Body of pancreas (tissue), 4 donors: ENCODE measurements at regions not wholly inside any gene's neighbourhood (a gene's known extent, or its start where the extent isn't known, plus 50 kb on each side); places are given as distances from the start of the nearest gene placed in this dataset.

ENCODE experiments used
- ATAC-seq: fragments of 150-250 bp; one replicate; pipeline ENCODE4 v1.9.1; 2016
- DNase-seq, 4 donors: peaks; one replicate each; pipeline ENCODE4 v3.0.0-alpha.2; 2019
- H3K27ac ChIP-seq, 4 donors: fragments of 200-600 bp; sonication (generic); 1 replicate in 3 of 4; 2 replicates in 1 of 4; pipeline versions ENCODE4 v1.5.1 to v1.6.1; 2016 to 2019; ENCODE audit warnings: mild to moderate bottlenecking in 1 of 4, mixed read lengths in 1 of 4, moderate library complexity in 1 of 4
- H3K27me3 ChIP-seq, 2 donors: fragments of 200-600 bp; sonication (generic); one replicate each; pipeline ENCODE4 v1.6.0; 2016; ENCODE audit warnings: mild to moderate bottlenecking in 1 of 2
- H3K36me3 ChIP-seq, 2 donors: fragments of 200-600 bp; sonication (generic); replicated peaks in 1 of 2; 2 replicates each; pipeline ENCODE4 v1.5.1; 2016; ENCODE audit warnings: low read depth in 2 of 2; ENCODE audit not compliant: insufficient read depth in 1 of 2
- H3K4me1 ChIP-seq: fragments of 200-600 bp; sonication (generic); one replicate; pipeline ENCODE4 v1.6.0; 2016
- H3K4me3 ChIP-seq, 2 donors: fragments of 200-600 bp; sonication (generic); 1 replicate in 1 of 2; 2 replicates in 1 of 2; pipeline ENCODE4 v1.5.1; 2016 to 2019
- H3K9me3 ChIP-seq, 3 donors: fragments of 200-600 bp; sonication (generic); 1 replicate in 2 of 3; 2 replicates in 1 of 3; pipeline ENCODE4 v1.5.1; 2016
- POLR2A ChIP-seq, 3 donors: fragments of 450-650 bp; IDR thresholded peaks; one replicate each; pipeline ENCODE4 v1.6.1; 2016; ENCODE audit warnings: antibody characterized with exemption in 3 of 3, mild to moderate bottlenecking in 2 of 3
- WGBS, 2 donors: methylation state at CpG; one replicate each; pipeline ENCODE4 v1.1.5; 2017; 5-methylcytosine and 5-hydroxymethylcytosine counted together
- intact Hi-C: fragments of 100-400 bp; cut with DNase I; formaldehyde crosslinking; loops from one replicate; pipeline ENCODE4 v1.15.1; 2023
- TF ChIP-seq, protein P1 (sequence below), 7 experiments: fragments of 450-650 bp in 4 of 7; fragments of 200-600 bp in 3 of 7; sonication (generic) in 3 of 7; IDR thresholded peaks; one replicate each; pipeline ENCODE4 v1.5.1; 2016 to 2019; ENCODE audit warnings: antibody characterized with exemption in 7 of 7

DNA sequence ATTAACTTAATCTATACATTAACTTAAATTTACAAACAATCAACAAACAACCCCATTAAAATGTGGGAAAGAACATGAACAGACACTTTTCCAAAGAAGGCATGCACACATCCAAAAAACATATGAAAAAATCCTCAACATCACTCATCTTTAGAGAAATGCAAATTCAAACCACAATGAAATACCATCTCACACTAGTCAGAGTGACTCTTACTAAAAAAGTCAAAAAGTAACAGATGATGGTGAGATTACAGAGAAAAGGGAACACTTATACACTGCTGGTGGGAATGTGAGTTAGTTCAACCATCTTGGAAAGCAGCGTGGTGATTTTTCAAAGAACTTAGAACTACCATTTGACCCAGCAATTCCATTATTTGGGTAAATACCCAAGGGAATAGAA lies 759.2 kb upstream of the SLITRK1 start:
- H3K4me3 ChIP-seq, result no peak overlapping the region
- 90 to 96% methylated on average over 1 of the region's 1 CpG for WGBS, 2 donors
- TF ChIP-seq, protein P1, sequence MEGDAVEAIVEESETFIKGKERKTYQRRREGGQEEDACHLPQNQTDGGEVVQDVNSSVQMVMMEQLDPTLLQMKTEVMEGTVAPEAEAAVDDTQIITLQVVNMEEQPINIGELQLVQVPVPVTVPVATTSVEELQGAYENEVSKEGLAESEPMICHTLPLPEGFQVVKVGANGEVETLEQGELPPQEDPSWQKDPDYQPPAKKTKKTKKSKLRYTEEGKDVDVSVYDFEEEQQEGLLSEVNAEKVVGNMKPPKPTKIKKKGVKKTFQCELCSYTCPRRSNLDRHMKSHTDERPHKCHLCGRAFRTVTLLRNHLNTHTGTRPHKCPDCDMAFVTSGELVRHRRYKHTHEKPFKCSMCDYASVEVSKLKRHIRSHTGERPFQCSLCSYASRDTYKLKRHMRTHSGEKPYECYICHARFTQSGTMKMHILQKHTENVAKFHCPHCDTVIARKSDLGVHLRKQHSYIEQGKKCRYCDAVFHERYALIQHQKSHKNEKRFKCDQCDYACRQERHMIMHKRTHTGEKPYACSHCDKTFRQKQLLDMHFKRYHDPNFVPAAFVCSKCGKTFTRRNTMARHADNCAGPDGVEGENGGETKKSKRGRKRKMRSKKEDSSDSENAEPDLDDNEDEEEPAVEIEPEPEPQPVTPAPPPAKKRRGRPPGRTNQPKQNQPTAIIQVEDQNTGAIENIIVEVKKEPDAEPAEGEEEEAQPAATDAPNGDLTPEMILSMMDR (IDR thresholded peaks at IDR 0.05), result no peak
- no peak for TF ChIP-seq POLR2A (IDR thresholded peaks at IDR 0.05)
- no peak overlapping the region for H3K27ac ChIP-seq
- intact Hi-C loops, result no loop called here
- ATAC-seq, result no peak
- no peaks in the 10 kb centered on the region for H3K36me3 ChIP-seq
- H3K27me3 ChIP-seq, result no peaks in the 10 kb centered on the region
- DNase-seq, result no peak
- peaks cover 0 to 9% (median 0%) of the 10 kb centered on the region in 3 donors for H3K9me3 ChIP-seq
- H3K4me1 ChIP-seq, result peaks cover 5% of the 10 kb centered on the region

GRCh38 chr13:84640691-84641090 lies 758.4 kb upstream of the SLITRK1 start:
- Histone ChIP-seq H3K4me1 (peaks cover 5% of the 10 kb centered on the region), H3K27ac (no peak overlapping the region), H3K9me3 (peaks cover 0 to 9% (median 0%) of the 10 kb centered on the region in 3 donors), H3K27me3 (no peaks in the 10 kb centered on the region), H3K36me3 (no peaks in the 10 kb centered on the region), H3K4me3 (no peak overlapping the region)
- no peak for ATAC-seq
- WGBS, 2 donors, result 88 to 96% methylated on average over 1 of the region's 1 CpG
- DNase-seq, result no peak
- TF ChIP-seq POLR2A (IDR thresholded peaks at IDR 0.05), result no peak
- TF ChIP-seq, protein P1 (IDR thresholded peaks at IDR 0.05), result no peak
- intact Hi-C loops, result no loop called here

GRCh38 chr13:84630476-84630875 lies 748.2 kb upstream of the SLITRK1 start:
- intact Hi-C loops, result no loop called here
- no peak for DNase-seq
- no peak overlapping the region for H3K27ac ChIP-seq
- 87 to 92% methylated on average over 3 of the region's 3 CpGs for WGBS, 2 donors
- H3K9me3 ChIP-seq, result no peaks in the 10 kb centered on the region
- no peaks in the 10 kb centered on the region for H3K27me3 ChIP-seq
- H3K4me1 ChIP-seq, result no peaks in the 10 kb centered on the region
- H3K36me3 ChIP-seq, result no peaks in the 10 kb centered on the region
- H3K4me3 ChIP-seq, result no peak overlapping the region
- TF ChIP-seq POLR2A (IDR thresholded peaks at IDR 0.05), result no peak
- TF ChIP-seq, protein P1 (IDR thresholded peaks at IDR 0.05), result no peak
- no peak for ATAC-seq

DNA sequence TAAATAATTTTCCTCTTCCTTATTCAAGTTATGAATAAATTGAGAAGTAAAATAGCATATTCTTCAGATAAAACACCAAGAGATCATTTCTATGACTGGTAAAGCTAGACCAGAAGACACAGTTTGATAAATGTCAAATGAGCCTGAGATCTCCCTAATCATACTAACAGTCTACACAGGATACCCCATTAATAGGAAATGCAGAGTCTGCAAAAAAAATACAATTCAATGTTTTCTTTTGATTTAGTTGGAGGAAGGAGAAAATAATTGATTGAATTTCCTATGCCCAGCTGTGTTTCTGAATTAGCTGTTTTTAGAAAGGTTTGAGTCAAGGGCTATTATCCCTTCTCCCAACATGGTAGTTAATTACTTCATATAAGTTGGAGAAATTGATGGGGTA lies 734.6 kb upstream of the SLITRK1 start:
- H3K4me1 ChIP-seq, result no peaks in the 10 kb centered on the region
- DNase-seq, result no peak
- H3K4me3 ChIP-seq, result no peak overlapping the region
- TF ChIP-seq, protein P1 (IDR thresholded peaks at IDR 0.05), result no peak
- TF ChIP-seq POLR2A (IDR thresholded peaks at IDR 0.05), result no peak
- H3K27me3 ChIP-seq, result no peaks in the 10 kb centered on the region
- ATAC-seq, result no peak
- no peaks in the 10 kb centered on the region for H3K36me3 ChIP-seq
- H3K9me3 ChIP-seq, result no peaks in the 10 kb centered on the region
- intact Hi-C loops, result no loop called here
- H3K27ac ChIP-seq, result no peak overlapping the region

DNA sequence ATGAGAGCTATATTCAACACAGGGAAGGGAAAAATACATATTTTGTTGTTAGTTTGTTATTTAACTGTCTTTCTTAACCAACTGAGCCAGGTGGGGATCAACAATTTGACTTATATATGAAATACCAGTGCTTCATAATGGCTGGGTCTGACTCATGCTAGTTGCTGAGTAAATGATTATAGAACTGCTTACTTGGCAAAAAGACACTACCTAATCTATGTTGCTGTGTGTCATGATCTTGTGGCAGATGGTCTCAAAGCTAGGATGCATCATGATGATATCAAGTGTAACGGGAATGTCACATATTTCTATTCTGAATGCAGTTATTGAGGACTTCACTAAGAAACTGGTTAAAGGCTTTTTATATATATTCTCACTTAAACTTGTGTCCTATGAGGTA lies 727.4 kb upstream of the SLITRK1 start:
- no peaks in the 10 kb centered on the region for H3K9me3 ChIP-seq
- H3K36me3 ChIP-seq, result no peaks in the 10 kb centered on the region
- no peak for DNase-seq
- ATAC-seq, result no peak
- H3K27me3 ChIP-seq, result no peaks in the 10 kb centered on the region
- no peak for TF ChIP-seq POLR2A (IDR thresholded peaks at IDR 0.05)
- TF ChIP-seq, protein P1 (IDR thresholded peaks at IDR 0.05), result no peak
- H3K4me3 ChIP-seq, result no peak overlapping the region
- no peak overlapping the region for H3K27ac ChIP-seq
- intact Hi-C loops, result no loop called here
- no peaks in the 10 kb centered on the region for H3K4me1 ChIP-seq
- 71 to 76% methylated on average over 1 of the region's 1 CpG for WGBS, 2 donors
